ENCODE measurements at regions not wholly inside any gene's neighbourhood (a gene's known extent, or its start where the extent isn't known, plus 50 kb on each side); places are given as distances from the start of the nearest gene placed in this dataset.

DNA sequence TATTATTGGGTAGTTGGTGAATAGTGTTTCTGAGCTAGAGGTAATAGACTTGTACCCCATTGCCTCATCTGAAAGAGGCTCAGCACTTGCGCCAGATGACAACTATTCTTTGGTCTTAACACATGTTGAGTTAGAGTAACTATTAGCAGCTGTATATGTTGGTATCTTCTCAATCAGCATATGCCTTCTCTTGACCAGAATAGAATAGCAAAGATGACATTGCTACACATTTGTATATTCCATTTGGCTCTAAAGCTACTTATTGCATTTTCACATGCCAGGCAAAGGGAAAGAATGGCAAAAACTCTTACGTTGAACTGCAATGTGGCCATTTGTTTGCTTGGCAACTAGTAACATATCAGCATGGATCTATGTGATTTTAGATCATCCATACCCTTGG, 173.8 kb upstream of the AGR3 start:
- no peak for TF ChIP-seq ELF1 (IDR thresholded peaks at IDR 0.05; ENCODE audit: borderline replicate concordance, low read depth)
- TF ChIP-seq SP1 (IDR thresholded peaks at IDR 0.05; ENCODE audit: low read depth): no peak
- TF ChIP-seq ZFX (IDR thresholded peaks at IDR 0.05): no peak
- no peak for TF ChIP-seq EZH2phosphoT487 (IDR thresholded peaks at IDR 0.05; ENCODE audit: borderline replicate concordance)
- TF ChIP-seq TCF7L2 (IDR thresholded peaks at IDR 0.05; ENCODE audit: borderline replicate concordance, extremely low read depth, insufficient read depth, insufficient read length): no peak
- TF ChIP-seq YY1 (IDR thresholded peaks at IDR 0.05; ENCODE audit: extremely low read depth, insufficient replicate concordance, low read depth, low read length): no peak
- no peak for TF ChIP-seq ZNF274 (IDR thresholded peaks at IDR 0.05; ENCODE audit: low read depth, low read length)
- TF ChIP-seq, protein P1, sequence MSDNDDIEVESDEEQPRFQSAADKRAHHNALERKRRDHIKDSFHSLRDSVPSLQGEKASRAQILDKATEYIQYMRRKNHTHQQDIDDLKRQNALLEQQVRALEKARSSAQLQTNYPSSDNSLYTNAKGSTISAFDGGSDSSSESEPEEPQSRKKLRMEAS (IDR thresholded peaks at IDR 0.05): no peak
- TF ChIP-seq, protein P2, sequence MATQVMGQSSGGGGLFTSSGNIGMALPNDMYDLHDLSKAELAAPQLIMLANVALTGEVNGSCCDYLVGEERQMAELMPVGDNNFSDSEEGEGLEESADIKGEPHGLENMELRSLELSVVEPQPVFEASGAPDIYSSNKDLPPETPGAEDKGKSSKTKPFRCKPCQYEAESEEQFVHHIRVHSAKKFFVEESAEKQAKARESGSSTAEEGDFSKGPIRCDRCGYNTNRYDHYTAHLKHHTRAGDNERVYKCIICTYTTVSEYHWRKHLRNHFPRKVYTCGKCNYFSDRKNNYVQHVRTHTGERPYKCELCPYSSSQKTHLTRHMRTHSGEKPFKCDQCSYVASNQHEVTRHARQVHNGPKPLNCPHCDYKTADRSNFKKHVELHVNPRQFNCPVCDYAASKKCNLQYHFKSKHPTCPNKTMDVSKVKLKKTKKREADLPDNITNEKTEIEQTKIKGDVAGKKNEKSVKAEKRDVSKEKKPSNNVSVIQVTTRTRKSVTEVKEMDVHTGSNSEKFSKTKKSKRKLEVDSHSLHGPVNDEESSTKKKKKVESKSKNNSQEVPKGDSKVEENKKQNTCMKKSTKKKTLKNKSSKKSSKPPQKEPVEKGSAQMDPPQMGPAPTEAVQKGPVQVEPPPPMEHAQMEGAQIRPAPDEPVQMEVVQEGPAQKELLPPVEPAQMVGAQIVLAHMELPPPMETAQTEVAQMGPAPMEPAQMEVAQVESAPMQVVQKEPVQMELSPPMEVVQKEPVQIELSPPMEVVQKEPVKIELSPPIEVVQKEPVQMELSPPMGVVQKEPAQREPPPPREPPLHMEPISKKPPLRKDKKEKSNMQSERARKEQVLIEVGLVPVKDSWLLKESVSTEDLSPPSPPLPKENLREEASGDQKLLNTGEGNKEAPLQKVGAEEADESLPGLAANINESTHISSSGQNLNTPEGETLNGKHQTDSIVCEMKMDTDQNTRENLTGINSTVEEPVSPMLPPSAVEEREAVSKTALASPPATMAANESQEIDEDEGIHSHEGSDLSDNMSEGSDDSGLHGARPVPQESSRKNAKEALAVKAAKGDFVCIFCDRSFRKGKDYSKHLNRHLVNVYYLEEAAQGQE (IDR thresholded peaks at IDR 0.05; ENCODE audit: low read depth): no peak
- no peak for TF ChIP-seq EZH2 (IDR thresholded peaks at IDR 0.05)
- TF ChIP-seq POLR2A (IDR thresholded peaks at IDR 0.05; ENCODE audit: borderline replicate concordance, extremely low read depth, insufficient read depth, insufficient read length): no peak
- TF ChIP-seq, protein P3, sequence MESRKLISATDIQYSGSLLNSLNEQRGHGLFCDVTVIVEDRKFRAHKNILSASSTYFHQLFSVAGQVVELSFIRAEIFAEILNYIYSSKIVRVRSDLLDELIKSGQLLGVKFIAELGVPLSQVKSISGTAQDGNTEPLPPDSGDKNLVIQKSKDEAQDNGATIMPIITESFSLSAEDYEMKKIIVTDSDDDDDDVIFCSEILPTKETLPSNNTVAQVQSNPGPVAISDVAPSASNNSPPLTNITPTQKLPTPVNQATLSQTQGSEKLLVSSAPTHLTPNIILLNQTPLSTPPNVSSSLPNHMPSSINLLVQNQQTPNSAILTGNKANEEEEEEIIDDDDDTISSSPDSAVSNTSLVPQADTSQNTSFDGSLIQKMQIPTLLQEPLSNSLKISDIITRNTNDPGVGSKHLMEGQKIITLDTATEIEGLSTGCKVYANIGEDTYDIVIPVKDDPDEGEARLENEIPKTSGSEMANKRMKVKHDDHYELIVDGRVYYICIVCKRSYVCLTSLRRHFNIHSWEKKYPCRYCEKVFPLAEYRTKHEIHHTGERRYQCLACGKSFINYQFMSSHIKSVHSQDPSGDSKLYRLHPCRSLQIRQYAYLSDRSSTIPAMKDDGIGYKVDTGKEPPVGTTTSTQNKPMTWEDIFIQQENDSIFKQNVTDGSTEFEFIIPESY (IDR thresholded peaks at IDR 0.05; ENCODE audit: extremely low read depth, insufficient replicate concordance, low read length): no peak
- no peak for TF ChIP-seq CBX3 (IDR thresholded peaks at IDR 0.05; ENCODE audit: low read depth)
- TF ChIP-seq FOSL1 (IDR thresholded peaks at IDR 0.05; ENCODE audit: low read depth): no peak
- TF ChIP-seq JUND (IDR thresholded peaks at IDR 0.05): no peak
- no peak for TF ChIP-seq CEBPB (IDR thresholded peaks at IDR 0.05; ENCODE audit: low read depth)
- TF ChIP-seq SRF (IDR thresholded peaks at IDR 0.05; ENCODE audit: low read depth): no peak
- TF ChIP-seq, protein P4, sequence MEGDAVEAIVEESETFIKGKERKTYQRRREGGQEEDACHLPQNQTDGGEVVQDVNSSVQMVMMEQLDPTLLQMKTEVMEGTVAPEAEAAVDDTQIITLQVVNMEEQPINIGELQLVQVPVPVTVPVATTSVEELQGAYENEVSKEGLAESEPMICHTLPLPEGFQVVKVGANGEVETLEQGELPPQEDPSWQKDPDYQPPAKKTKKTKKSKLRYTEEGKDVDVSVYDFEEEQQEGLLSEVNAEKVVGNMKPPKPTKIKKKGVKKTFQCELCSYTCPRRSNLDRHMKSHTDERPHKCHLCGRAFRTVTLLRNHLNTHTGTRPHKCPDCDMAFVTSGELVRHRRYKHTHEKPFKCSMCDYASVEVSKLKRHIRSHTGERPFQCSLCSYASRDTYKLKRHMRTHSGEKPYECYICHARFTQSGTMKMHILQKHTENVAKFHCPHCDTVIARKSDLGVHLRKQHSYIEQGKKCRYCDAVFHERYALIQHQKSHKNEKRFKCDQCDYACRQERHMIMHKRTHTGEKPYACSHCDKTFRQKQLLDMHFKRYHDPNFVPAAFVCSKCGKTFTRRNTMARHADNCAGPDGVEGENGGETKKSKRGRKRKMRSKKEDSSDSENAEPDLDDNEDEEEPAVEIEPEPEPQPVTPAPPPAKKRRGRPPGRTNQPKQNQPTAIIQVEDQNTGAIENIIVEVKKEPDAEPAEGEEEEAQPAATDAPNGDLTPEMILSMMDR (IDR thresholded peaks at IDR 0.05 in 2 of 3, conservative IDR thresholded peaks at IDR 0.05 in 1 of 3; ENCODE audit: borderline replicate concordance in 1 of 3, insufficient read depth in 1 of 3, low read depth in 2 of 3, low read length in 2 of 3): no peak
- no peak for TF ChIP-seq POLR2AphosphoS5 (IDR thresholded peaks at IDR 0.05; ENCODE audit: low read depth, low read length)
- no peak for TF ChIP-seq SIN3A (IDR thresholded peaks at IDR 0.05; ENCODE audit: low read depth)
- ATAC-seq (no peak), DNase-seq (ENCODE audit: low read depth, low spot score) (no peak)
- no peak overlapping the region for H2AFZ ChIP-seq (ENCODE audit: low read depth, low read length, poor library complexity, severe bottlenecking)
- H3K4me3 ChIP-seq (replicated peaks in 1 of 2; ENCODE audit: low read depth in 1 of 2, low read length in 2 of 2): no peak overlapping the region
- H3K79me2 ChIP-seq (ENCODE audit: insufficient read depth, low read length): no peaks in the 10 kb centered on the region
- H3K9me3 ChIP-seq (ENCODE audit: control insufficient read depth in 1 of 2, insufficient read depth in 1 of 2, low read depth in 1 of 2, low read length in 2 of 2): no peaks in the 10 kb centered on the region
- H3K9ac ChIP-seq (ENCODE audit: low read length): no peak overlapping the region
- H3K36me3 ChIP-seq (ENCODE audit: control insufficient read depth in 1 of 2, insufficient read depth in 2 of 2, low read length in 2 of 2): no peaks in the 10 kb centered on the region
- ChIA-PET CTCF (no interaction called here), POLR2A (no interaction called here), RAD21 (ENCODE audit: low non-redundant PET in 1 of 2, low total read pairs in 2 of 2, uncharacterized antibody in 2 of 2, unreplicated experiment in 2 of 2) (interaction anchor here in 1 of 2 experiments (0.6 kb wide), 1 partner anchor 58 kb away, joined by 3 read pairs; no protein-coding TSS in a partner anchor)
- H4K20me1 ChIP-seq (ENCODE audit: insufficient read depth): no peaks in the 10 kb centered on the region
- intact Hi-C loops (cut with micrococcal nuclease): no loop called here
- H3K27ac ChIP-seq (ENCODE audit: low read depth, low read length): no peak overlapping the region
- no peaks in the 10 kb centered on the region for H3K9me2 ChIP-seq (ENCODE audit: insufficient read depth)
- no peaks in the 10 kb centered on the region for H3K4me1 ChIP-seq (ENCODE audit: control insufficient read depth in 1 of 2, insufficient read depth in 2 of 2, low read length in 2 of 2)
- H3K4me2 ChIP-seq (ENCODE audit: low read length): no peak overlapping the region
- BruUV-seq (replicated peaks): no TSS peak
- no peaks in the 10 kb centered on the region for H3K27me3 ChIP-seq (ENCODE audit: insufficient read depth, low read length)

Measured in HCT116 (cell line).